Activated B cell treated with CpG ODN at 0.5 μM for 24 hours (primary cell): ENCODE measurements at regions not wholly inside any gene's neighbourhood (a gene's known extent, or its start where the extent isn't known, plus 50 kb on each side); places are given as distances from the start of the nearest gene placed in this dataset.

ENCODE experiments used
- ATAC-seq: fragments of 200-7000 bp; cut with Tn5 transposase; one replicate; pipeline ENCODE4 v1.10.0; 2021; ENCODE audit warnings: low read depth, mild to moderate bottlenecking, moderate library complexity
- CTCF ChIA-PET: fragments of 350-600 bp; sonication (Branson Sonifier 250); formaldehyde crosslinking; loops from one replicate; lab custom pipeline; 2021; ENCODE audit warnings: antibody characterized with exemption; lab: Charles Lee
- POLR2A ChIA-PET: fragments of 350-600 bp; sonication (Branson Sonifier 250); formaldehyde crosslinking; loops from one replicate; lab custom pipeline; 2021; ENCODE audit warnings: antibody characterized with exemption; lab: Charles Lee
- DNase-seq: peaks from one replicate; pipeline ENCODE4 v3.0.0; 2022
- H3K27ac Mint-ChIP-seq: one replicate; pipeline ENCODE4 v1.8.0; 2020; ENCODE audit warnings: mixed read lengths
- H3K27me3 Mint-ChIP-seq: one replicate; pipeline ENCODE4 v1.8.0; 2021; ENCODE audit warnings: mixed read lengths
- H3K36me3 Mint-ChIP-seq: one replicate; pipeline ENCODE4 v1.8.0; 2021; ENCODE audit warnings: low read depth, mixed read lengths
- H3K4me1 Mint-ChIP-seq: one replicate; pipeline ENCODE4 v1.8.0; 2021; ENCODE audit warnings: mixed read lengths
- H3K4me3 Mint-ChIP-seq: one replicate; pipeline ENCODE4 v1.8.0; 2020; ENCODE audit warnings: mild to moderate bottlenecking, mixed read lengths
- H3K9me3 Mint-ChIP-seq: one replicate; pipeline ENCODE4 v1.8.0; 2020; ENCODE audit warnings: mixed read lengths
- intact Hi-C: fragments of 100-400 bp; cut with micrococcal nuclease; formaldehyde crosslinking; loops from one replicate; pipeline ENCODE4 v1.15.1; 2024
- TF ChIP-seq, protein P1 (sequence below): fragments of 200-600 bp; IDR thresholded peaks from one replicate; pipeline ENCODE4 v1.8.0; 2022; ENCODE audit warnings: antibody characterized with exemption, mild to moderate bottlenecking

DNA sequence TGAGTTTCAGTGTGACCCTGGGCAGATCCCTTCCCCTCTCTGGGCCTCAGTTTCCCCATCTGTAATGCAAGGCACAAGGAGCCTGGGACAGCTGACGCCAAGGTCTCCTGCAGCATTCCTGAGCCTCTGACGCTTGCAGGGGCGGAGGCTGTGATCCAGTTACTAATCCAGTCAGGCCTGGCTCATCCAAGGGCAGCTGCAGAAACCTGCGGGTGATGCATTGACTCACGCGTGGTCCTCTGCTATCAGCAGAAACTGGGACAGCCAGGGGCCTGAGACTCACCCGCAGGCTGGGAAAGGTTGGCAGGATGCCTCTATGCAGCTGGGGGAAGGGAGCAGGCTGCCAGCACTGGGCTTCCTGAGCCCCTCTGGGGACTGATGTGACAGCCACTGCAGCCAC, 65.0 kb upstream of the SIRPA start:
- H3K4me3 Mint-ChIP-seq = no peak overlapping the region
- no peak overlapping the region for H3K27ac Mint-ChIP-seq
- ATAC-seq = no peak
- CTCF ChIA-PET = no interaction called here
- POLR2A ChIA-PET = no interaction called here
- no peak for DNase-seq
- TF ChIP-seq, protein P1, sequence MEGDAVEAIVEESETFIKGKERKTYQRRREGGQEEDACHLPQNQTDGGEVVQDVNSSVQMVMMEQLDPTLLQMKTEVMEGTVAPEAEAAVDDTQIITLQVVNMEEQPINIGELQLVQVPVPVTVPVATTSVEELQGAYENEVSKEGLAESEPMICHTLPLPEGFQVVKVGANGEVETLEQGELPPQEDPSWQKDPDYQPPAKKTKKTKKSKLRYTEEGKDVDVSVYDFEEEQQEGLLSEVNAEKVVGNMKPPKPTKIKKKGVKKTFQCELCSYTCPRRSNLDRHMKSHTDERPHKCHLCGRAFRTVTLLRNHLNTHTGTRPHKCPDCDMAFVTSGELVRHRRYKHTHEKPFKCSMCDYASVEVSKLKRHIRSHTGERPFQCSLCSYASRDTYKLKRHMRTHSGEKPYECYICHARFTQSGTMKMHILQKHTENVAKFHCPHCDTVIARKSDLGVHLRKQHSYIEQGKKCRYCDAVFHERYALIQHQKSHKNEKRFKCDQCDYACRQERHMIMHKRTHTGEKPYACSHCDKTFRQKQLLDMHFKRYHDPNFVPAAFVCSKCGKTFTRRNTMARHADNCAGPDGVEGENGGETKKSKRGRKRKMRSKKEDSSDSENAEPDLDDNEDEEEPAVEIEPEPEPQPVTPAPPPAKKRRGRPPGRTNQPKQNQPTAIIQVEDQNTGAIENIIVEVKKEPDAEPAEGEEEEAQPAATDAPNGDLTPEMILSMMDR = no peak
- intact Hi-C loops = no loop called here
- peaks cover 25% of the 10 kb centered on the region for H3K4me1 Mint-ChIP-seq
- no peaks in the 10 kb centered on the region for H3K36me3 Mint-ChIP-seq
- no peaks in the 10 kb centered on the region for H3K27me3 Mint-ChIP-seq
- no peaks in the 10 kb centered on the region for H3K9me3 Mint-ChIP-seq

DNA sequence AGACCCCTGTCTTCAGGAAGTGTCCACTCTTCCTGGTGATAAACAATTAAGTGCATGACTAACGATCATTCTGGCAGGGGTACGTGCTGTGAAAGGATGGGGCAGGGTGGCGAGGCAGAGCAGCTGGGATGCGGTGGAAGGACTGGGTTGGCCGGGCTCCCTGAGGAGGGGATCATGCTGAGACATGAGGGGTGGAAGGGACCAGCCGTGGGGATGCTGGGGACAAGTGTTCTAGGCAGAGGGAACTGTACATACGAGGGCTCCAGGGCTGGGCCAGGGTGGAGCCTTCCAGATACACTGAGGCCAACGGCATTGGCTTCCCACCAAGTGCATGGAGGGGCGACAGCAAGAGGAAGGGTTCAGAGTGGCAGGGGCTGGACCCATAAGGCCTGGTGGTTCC, 65.7 kb upstream of the SIRPA start:
- ChIA-PET CTCF (no interaction called here), POLR2A (no interaction called here)
- no peaks in the 10 kb centered on the region for H3K9me3 Mint-ChIP-seq
- intact Hi-C loops = no loop called here
- no peak overlapping the region for H3K4me3 Mint-ChIP-seq
- no peaks in the 10 kb centered on the region for H3K36me3 Mint-ChIP-seq
- H3K4me1 Mint-ChIP-seq = peaks cover 25% of the 10 kb centered on the region
- H3K27ac Mint-ChIP-seq = no peak overlapping the region
- ATAC-seq (no peak), DNase-seq (no peak)
- H3K27me3 Mint-ChIP-seq = no peaks in the 10 kb centered on the region
- TF ChIP-seq, protein P1 = no peak

DNA sequence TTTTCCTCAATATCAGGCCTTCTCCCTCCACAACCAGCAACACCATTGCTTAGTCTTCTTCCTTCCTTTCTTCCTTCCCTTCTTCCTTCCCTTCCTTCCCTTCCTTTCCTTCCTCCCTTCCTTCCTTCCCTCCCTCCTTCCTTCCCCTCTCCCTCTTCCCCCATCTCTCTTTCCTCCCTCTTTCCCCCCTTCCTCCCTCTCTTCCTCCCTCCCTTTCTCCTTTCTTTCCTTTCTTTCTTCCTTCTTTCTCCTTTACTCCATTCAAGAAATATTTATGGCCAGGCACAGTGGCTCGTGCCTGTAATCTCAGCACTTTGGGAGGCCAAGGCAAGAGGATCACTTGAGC, 66.4 kb upstream of the SIRPA start:
- POLR2A ChIA-PET = no interaction called here
- ATAC-seq = no peak
- TF ChIP-seq, protein P1 = no peak
- Mint-ChIP-seq H3K36me3 (peaks cover under 1% of the 10 kb centered on the region), H3K27me3 (no peaks in the 10 kb centered on the region), H3K4me3 (no peak overlapping the region), H3K9me3 (no peaks in the 10 kb centered on the region), H3K27ac (no peak overlapping the region), H3K4me1 (peaks cover 27% of the 10 kb centered on the region)
- CTCF ChIA-PET = no interaction called here
- DNase-seq = no peak
- intact Hi-C loops = no loop called here

DNA sequence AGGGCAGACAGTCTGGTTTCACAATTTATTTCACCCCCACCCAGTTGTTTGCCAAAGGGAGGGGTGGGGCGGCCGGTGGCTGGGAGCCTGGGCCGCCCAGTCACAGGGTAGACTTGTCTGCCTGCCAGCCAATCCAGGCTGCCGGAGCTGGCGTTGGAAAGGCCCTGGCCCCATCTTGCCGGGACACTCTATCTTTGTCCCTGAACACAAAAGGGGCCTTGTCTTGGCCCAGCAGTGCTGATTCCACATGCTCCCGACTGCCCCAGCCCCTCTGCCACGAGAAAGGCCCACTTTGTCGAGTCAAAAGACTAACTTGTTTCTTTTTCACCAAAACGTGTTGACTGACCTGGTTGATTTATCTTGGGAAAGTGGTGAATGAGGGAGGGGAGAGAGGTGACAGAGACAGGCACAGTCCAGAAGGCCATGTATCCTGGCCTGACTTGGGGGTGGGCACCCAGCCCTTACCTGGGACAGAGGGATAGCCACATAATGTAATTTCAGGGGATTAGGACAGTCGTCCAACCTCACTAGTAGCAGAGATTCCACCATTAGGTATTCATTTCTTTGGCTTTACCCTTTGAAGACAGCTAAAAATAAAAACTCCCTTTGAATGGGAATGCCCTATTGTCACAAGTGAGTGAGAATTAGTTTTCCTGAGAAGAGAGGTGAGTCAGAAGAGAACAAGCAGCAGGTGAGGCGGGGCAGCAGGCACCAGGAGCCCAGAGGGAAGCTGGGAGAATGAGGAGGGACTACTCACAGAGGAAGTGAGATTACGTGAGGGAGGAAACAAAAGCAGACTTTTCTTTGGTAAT, 67.0 kb upstream of the SIRPA start:
- ATAC-seq = no peak
- intact Hi-C loops = no loop called here
- CTCF ChIA-PET = no interaction called here

DNA sequence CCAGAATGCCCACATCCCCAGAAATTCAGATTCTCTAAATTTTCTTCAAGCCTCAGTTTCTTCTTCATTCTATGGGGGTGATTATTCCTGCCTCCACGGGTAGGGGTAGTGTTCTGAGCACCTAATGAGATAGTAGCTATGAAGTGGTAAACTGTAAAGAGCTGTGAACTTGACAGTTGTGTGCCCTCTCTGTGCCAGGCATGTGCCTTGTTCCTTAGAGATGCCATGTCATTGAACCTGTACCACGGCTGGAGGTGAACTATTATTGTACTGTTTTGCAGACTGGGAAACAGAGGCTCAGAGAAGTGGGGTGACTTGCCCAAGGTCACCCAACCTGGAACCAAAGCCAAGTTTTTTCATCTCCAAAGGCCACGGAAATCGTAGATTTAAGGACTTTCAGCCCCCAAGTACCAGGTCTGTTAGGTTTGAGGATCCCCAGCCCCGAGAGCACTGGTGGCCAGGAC, 67.7 kb upstream of the SIRPA start:
- H3K27me3 Mint-ChIP-seq = no peaks in the 10 kb centered on the region
- ChIA-PET CTCF (interaction anchor here (0.9 kb wide), 1 partner anchor 50 kb away, joined by 3 read pairs; no protein-coding TSS in a partner anchor), POLR2A (no interaction called here)
- ATAC-seq (no peak), DNase-seq (no peak)
- H3K9me3 Mint-ChIP-seq = peaks cover 3% of the 10 kb centered on the region
- intact Hi-C loops = no loop called here
- peaks cover 27% of the 10 kb centered on the region for H3K4me1 Mint-ChIP-seq
- peaks cover 3% of the 10 kb centered on the region for H3K36me3 Mint-ChIP-seq
- H3K27ac Mint-ChIP-seq = no peak overlapping the region
- TF ChIP-seq, protein P1 = no peak
- no peak overlapping the region for H3K4me3 Mint-ChIP-seq

More for the DNA sequence above, 67.0 kb upstream of the SIRPA start:
- no peak for DNase-seq
- Mint-ChIP-seq H3K4me1 (peaks cover 27% of the 10 kb centered on the region), H3K27me3 (no peaks in the 10 kb centered on the region), H3K36me3 (peaks cover 3% of the 10 kb centered on the region), H3K9me3 (peaks cover 1% of the 10 kb centered on the region), H3K27ac (peak overlapping the region; percentile 1), H3K4me3 (no peak overlapping the region)
- POLR2A ChIA-PET = no interaction called here
- TF ChIP-seq, protein P1 = no peak
